Liver (tissue), 8 donors: ENCODE measurements at regions not wholly inside any gene's neighbourhood (a gene's known extent, or its start where the extent isn't known, plus 50 kb on each side); places are given as distances from the start of the nearest gene placed in this dataset.
A peak's percentile ranks its signal among the peaks of the same experiment; 100 is the strongest.

Experiments used
- DNase-seq: peaks from one replicate; pipeline ENCODE4 v3.0.0-alpha.2; 2017; ENCODE audit warnings: low spot score
- H3K27ac ChIP-seq, 2 donors: one replicate each; pipeline ENCODE4 v1.7.0; 2013; ENCODE audit warnings: inconsistent platforms in 2 of 2, low read length in 2 of 2, control low read depth in 1 of 2, low read depth in 1 of 2, mild to moderate bottlenecking in 1 of 2
- H3K27me3 ChIP-seq, 4 donors: one replicate each; pipeline versions ENCODE4 v1.6.1 to v1.7.0; 2013; ENCODE audit warnings: low read length in 3 of 4, inconsistent platforms in 1 of 4, mild to moderate bottlenecking in 1 of 4, moderate library complexity in 1 of 4; ENCODE audit not compliant: control insufficient read depth in 4 of 4, insufficient read depth in 4 of 4
- H3K36me3 ChIP-seq, 4 donors: one replicate each; pipeline versions ENCODE4 v1.6.1 to v1.7.0; 2013; ENCODE audit warnings: low read length in 3 of 4, mild to moderate bottlenecking in 3 of 4, low read depth in 1 of 4, moderate library complexity in 1 of 4; ENCODE audit not compliant: control insufficient read depth in 4 of 4, insufficient read depth in 3 of 4
- H3K4me1 ChIP-seq, 4 donors: one replicate each; pipeline versions ENCODE4 v1.6.1 to v1.7.0; 2013; ENCODE audit warnings: low read length in 3 of 4, mild to moderate bottlenecking in 3 of 4, moderate library complexity in 1 of 4; ENCODE audit not compliant: control insufficient read depth in 4 of 4, insufficient read depth in 4 of 4
- H3K4me3 ChIP-seq, 3 donors: one replicate each; pipeline versions ENCODE4 v1.6.1 to v1.7.0; 2013; ENCODE audit warnings: low read length in 3 of 3, control low read depth in 1 of 3, low read depth in 1 of 3, mild to moderate bottlenecking in 1 of 3
- H3K9ac ChIP-seq, 2 donors: one replicate each; pipeline ENCODE4 v1.7.0; 2013; ENCODE audit warnings: low read length in 2 of 2, mild to moderate bottlenecking in 2 of 2, moderate library complexity in 2 of 2, control low read depth in 1 of 2, low read depth in 1 of 2
- H3K9me3 ChIP-seq, 4 donors: one replicate each; pipeline versions ENCODE4 v1.6.1 to v1.7.0; 2013; ENCODE audit warnings: low read length in 3 of 4; ENCODE audit not compliant: control insufficient read depth in 4 of 4
- GABPA ChIP-seq, 2 donors: IDR thresholded peaks in 1 of 2; conservative IDR thresholded peaks in 1 of 2; 2 replicates each; pipeline ENCODE4 v1.6.1; 2016; ENCODE audit warnings: antibody characterized with exemption in 2 of 2, mild to moderate bottlenecking in 1 of 2, moderate library complexity in 1 of 2
- HNF4G ChIP-seq: IDR thresholded peaks from 2 replicates; pipeline ENCODE4 v1.6.1; 2016; ENCODE audit warnings: antibody characterized with exemption
- JUND ChIP-seq, 2 donors: IDR thresholded peaks; 2 replicates each; pipeline ENCODE4 v1.6.1; 2016; ENCODE audit warnings: antibody characterized with exemption in 2 of 2
- RAD21 ChIP-seq, 2 donors: IDR thresholded peaks; 2 replicates each; pipeline ENCODE4 v1.6.1; 2016; ENCODE audit warnings: antibody characterized with exemption in 2 of 2, mild to moderate bottlenecking in 2 of 2
- RXRA ChIP-seq, 2 donors: IDR thresholded peaks; 2 replicates each; pipeline ENCODE4 v1.6.1; 2017 to 2018; ENCODE audit warnings: antibody characterized with exemption in 2 of 2, mild to moderate bottlenecking in 1 of 2
- YY1 ChIP-seq: IDR thresholded peaks from 2 replicates; pipeline ENCODE4 v1.6.1; 2016; ENCODE audit warnings: antibody characterized with exemption, mild to moderate bottlenecking
- WGBS: extraction: QIAGEN DNeasy Blood & Tissue Kit; methylation state at CpG from one replicate; pipeline ENCODE4 v1.1.7; 2013; 5-methylcytosine and 5-hydroxymethylcytosine counted together
- TF ChIP-seq, protein P1 (sequence below): IDR thresholded peaks from 2 replicates; pipeline ENCODE4 v1.6.1; 2016; ENCODE audit warnings: antibody characterized with exemption, mild to moderate bottlenecking
- TF ChIP-seq, protein P2 (sequence below): IDR thresholded peaks from 2 replicates; pipeline ENCODE4 v1.6.1; 2016; ENCODE audit warnings: antibody characterized with exemption
- TF ChIP-seq, protein P3 (sequence below): IDR thresholded peaks from 2 replicates; pipeline ENCODE4 v1.6.1; 2016; ENCODE audit warnings: antibody characterized with exemption
- TF ChIP-seq, protein P4 (sequence below): fragments of 150-350 bp; IDR thresholded peaks from 2 replicates; pipeline ENCODE4 v1.5.1; 2017; ENCODE audit warnings: improper control_type of control experiment, low read depth, low read length; ENCODE audit not compliant: missing input control
- TF ChIP-seq, protein P5 (sequence below): IDR thresholded peaks from 2 replicates; pipeline ENCODE4 v1.6.1; 2016; ENCODE audit warnings: antibody characterized with exemption
- donor health status: healthy.
- donor health status: healthy.
- donor health status: healthy.
- donor health status: healthy.
- donor health status: healthy.

DNA sequence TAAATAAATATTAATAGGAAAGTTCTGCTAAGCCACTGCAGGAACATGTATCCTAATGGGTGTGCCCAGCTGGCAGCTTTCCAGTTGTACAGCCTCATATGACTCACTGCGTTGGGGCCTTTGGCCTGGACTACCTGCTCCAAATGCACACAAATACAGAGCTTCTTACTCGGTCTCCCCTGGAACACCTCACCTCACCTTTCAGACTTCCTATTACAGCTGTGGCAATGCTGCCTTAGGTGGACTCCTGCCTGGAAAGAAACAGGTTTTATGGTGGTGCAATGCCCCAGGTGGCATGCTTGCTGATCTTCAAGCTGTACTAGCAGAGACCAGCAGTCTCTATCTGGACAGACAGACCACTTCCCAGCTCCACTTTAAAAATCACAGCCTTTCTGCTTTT lies 85.7 kb upstream of the EXOC1L start:
- DNase-seq, result peak; percentile 62
- Histone ChIP-seq H3K4me1 (no peaks in the 10 kb centered on the region), H3K27ac (no peak overlapping the region), H3K36me3 (no peaks in the 10 kb centered on the region), H3K27me3 (peaks cover 0 to 6% (median 1%) of the 10 kb centered on the region in 4 donors), H3K9me3 (no peaks in the 10 kb centered on the region), H3K9ac (no peak overlapping the region), H3K4me3 (no peak overlapping the region)
- no peak for TF ChIP-seq JUND (IDR thresholded peaks at IDR 0.05)
- TF ChIP-seq, protein P1, sequence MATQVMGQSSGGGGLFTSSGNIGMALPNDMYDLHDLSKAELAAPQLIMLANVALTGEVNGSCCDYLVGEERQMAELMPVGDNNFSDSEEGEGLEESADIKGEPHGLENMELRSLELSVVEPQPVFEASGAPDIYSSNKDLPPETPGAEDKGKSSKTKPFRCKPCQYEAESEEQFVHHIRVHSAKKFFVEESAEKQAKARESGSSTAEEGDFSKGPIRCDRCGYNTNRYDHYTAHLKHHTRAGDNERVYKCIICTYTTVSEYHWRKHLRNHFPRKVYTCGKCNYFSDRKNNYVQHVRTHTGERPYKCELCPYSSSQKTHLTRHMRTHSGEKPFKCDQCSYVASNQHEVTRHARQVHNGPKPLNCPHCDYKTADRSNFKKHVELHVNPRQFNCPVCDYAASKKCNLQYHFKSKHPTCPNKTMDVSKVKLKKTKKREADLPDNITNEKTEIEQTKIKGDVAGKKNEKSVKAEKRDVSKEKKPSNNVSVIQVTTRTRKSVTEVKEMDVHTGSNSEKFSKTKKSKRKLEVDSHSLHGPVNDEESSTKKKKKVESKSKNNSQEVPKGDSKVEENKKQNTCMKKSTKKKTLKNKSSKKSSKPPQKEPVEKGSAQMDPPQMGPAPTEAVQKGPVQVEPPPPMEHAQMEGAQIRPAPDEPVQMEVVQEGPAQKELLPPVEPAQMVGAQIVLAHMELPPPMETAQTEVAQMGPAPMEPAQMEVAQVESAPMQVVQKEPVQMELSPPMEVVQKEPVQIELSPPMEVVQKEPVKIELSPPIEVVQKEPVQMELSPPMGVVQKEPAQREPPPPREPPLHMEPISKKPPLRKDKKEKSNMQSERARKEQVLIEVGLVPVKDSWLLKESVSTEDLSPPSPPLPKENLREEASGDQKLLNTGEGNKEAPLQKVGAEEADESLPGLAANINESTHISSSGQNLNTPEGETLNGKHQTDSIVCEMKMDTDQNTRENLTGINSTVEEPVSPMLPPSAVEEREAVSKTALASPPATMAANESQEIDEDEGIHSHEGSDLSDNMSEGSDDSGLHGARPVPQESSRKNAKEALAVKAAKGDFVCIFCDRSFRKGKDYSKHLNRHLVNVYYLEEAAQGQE, result no peak
- TF ChIP-seq, protein P2, sequence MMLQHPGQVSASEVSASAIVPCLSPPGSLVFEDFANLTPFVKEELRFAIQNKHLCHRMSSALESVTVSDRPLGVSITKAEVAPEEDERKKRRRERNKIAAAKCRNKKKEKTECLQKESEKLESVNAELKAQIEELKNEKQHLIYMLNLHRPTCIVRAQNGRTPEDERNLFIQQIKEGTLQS, result no peak
- TF ChIP-seq YY1, result no peak
- no peak for TF ChIP-seq HNF4G
- TF ChIP-seq RAD21 (IDR thresholded peaks at IDR 0.05), result no peak
- TF ChIP-seq, protein P3, sequence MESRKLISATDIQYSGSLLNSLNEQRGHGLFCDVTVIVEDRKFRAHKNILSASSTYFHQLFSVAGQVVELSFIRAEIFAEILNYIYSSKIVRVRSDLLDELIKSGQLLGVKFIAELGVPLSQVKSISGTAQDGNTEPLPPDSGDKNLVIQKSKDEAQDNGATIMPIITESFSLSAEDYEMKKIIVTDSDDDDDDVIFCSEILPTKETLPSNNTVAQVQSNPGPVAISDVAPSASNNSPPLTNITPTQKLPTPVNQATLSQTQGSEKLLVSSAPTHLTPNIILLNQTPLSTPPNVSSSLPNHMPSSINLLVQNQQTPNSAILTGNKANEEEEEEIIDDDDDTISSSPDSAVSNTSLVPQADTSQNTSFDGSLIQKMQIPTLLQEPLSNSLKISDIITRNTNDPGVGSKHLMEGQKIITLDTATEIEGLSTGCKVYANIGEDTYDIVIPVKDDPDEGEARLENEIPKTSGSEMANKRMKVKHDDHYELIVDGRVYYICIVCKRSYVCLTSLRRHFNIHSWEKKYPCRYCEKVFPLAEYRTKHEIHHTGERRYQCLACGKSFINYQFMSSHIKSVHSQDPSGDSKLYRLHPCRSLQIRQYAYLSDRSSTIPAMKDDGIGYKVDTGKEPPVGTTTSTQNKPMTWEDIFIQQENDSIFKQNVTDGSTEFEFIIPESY, result no peak
- whole genome bisulfite sequencing, result 44% methylated on average over 2 of the region's 2 CpGs

DNA sequence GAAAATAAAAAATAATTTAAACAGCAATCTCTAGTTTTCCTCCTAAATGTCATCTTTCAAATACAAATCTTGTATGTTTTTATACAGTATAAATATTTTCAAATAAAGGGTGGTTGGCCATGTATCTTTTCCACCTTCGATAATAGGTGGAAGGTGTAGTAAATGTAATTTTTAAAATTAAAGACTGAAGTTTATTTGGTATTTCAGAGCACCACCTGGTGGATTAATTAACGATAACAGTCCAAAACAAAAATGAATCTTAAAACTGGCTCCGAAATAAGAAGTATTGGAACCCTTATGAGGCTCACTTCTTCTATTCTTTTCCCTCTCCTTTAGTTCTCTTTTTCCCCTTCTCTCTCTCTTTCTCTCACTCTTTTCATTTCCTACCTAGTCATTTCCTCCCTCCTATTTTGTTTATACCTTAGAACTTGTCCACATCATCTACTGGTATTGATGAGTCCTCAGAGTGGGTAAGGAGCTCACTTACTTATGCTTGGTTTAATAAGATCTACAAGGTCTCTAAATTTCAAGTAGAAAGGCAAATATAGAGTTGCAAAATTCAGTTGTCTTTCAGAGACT lies 82.9 kb upstream of the EXOC1L start:
- Histone ChIP-seq H3K36me3 (no peaks in the 10 kb centered on the region), H3K9ac (no peak overlapping the region), H3K4me3 (no peak overlapping the region), H3K27me3 (peaks cover 0 to 2% (median 1%) of the 10 kb centered on the region in 4 donors), H3K4me1 (no peaks in the 10 kb centered on the region), H3K27ac (no peak overlapping the region), H3K9me3 (no peaks in the 10 kb centered on the region)
- TF ChIP-seq RAD21 (IDR thresholded peaks at IDR 0.05) (peak; percentile 62 to 64), JUND (IDR thresholded peaks at IDR 0.05) (no peak), GABPA (IDR thresholded peaks at IDR 0.05 in 1 of 2, conservative IDR thresholded peaks at IDR 0.05 in 1 of 2) (no peak), RXRA (IDR thresholded peaks at IDR 0.05) (no peak)
- TF ChIP-seq, protein P4, sequence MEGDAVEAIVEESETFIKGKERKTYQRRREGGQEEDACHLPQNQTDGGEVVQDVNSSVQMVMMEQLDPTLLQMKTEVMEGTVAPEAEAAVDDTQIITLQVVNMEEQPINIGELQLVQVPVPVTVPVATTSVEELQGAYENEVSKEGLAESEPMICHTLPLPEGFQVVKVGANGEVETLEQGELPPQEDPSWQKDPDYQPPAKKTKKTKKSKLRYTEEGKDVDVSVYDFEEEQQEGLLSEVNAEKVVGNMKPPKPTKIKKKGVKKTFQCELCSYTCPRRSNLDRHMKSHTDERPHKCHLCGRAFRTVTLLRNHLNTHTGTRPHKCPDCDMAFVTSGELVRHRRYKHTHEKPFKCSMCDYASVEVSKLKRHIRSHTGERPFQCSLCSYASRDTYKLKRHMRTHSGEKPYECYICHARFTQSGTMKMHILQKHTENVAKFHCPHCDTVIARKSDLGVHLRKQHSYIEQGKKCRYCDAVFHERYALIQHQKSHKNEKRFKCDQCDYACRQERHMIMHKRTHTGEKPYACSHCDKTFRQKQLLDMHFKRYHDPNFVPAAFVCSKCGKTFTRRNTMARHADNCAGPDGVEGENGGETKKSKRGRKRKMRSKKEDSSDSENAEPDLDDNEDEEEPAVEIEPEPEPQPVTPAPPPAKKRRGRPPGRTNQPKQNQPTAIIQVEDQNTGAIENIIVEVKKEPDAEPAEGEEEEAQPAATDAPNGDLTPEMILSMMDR, result peak; percentile 29
- TF ChIP-seq, protein P5, sequence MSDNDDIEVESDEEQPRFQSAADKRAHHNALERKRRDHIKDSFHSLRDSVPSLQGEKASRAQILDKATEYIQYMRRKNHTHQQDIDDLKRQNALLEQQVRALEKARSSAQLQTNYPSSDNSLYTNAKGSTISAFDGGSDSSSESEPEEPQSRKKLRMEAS, result no peak
- TF ChIP-seq, protein P3, result no peak
- TF ChIP-seq, protein P2, result no peak
- 27% methylated on average over 3 of the region's 3 CpGs for WGBS
- DNase-seq, result no peak
